Activated T-helper 1 cell treated with anti-CD3 and anti-CD28 coated beads, Interleukin-2, amount 50 U/mL, for 16 hours (primary cell): ENCODE measurements at regions not wholly inside any gene's neighbourhood (a gene's known extent, or its start where the extent isn't known, plus 50 kb on each side); places are given as distances from the start of the nearest gene placed in this dataset.
"Not testable (repeated sequence)": the region's sequence is repeated elsewhere in the genome, so short reads cannot be mapped to it uniquely, and the experiment has no call there.

Experiments used
- DNase-seq, 2 donors: peaks; one replicate each; pipeline ENCODE4 v3.0.0-alpha.2; 2020; ENCODE audit warnings: low read depth in 1 of 2, low spot score in 1 of 2

DNA sequence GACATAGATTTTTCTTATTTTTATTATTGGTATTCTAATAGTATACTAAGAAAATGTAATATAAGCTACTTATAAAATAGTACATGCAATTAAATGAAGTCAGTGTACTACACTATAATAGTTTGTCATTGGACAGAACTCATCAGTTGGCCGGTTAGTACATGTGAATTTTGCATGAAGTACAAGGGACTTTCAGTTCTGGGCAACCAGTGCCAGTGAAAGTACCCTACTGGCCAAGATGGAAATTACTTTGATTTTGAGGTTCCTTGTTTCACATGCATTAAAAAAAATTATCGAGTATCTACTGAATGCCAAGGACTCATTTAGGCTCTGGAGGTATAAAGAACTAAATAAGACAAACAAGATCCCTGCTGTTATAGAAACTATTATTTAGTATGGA, 213.4 kb upstream of the ELL2 start:
- DNase-seq, result no peak

- no peak for DNase-seq
Measured at GRCh38 chr5:96173366-96173765, 211.7 kb upstream of the ELL2 start.

DNA sequence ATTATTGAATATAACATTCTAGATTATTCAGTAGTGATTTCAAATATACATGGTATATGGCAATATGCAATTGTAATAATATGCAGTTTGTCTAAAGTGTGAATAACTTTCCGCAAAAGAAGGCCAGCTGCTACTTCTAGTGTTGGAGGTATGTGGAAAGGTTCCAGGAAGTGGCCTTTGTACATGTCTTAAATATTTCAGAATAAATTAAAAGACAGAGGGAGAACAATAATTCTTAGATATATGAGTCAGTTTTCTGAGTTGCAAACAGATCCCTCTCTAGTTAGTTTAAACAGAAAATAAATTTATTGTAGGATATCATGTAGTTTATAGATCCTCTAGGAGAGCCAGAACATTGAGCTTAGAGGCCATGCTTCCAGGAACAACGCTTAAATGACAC, 210.8 kb upstream of the ELL2 start:
- no peak for DNase-seq

DNA sequence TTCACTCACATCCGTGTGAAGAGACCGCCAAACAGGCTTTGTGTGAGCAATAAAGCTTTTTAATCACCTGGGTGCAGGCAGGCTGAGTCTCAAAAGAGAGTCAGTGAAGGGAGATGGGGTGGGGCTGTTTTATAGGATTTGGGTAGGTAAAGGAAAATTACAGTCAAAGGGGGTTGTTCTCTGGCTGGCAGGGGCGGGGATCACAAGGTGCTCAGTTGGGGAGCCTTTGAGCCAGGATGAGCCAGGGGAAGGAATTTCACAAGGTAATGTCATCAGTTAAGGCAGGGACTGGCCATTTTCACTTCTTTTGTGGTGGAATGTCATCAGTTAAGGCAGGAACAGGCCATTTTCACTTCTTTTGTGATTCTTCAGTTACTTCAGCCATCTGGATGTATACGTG, 210.3 kb upstream of the ELL2 start:
- not testable (repeated sequence) for DNase-seq

- DNase-seq, result not testable (repeated sequence)
Measured at GRCh38 chr5:96170481-96171125, 209.0 kb upstream of the ELL2 start.

DNA sequence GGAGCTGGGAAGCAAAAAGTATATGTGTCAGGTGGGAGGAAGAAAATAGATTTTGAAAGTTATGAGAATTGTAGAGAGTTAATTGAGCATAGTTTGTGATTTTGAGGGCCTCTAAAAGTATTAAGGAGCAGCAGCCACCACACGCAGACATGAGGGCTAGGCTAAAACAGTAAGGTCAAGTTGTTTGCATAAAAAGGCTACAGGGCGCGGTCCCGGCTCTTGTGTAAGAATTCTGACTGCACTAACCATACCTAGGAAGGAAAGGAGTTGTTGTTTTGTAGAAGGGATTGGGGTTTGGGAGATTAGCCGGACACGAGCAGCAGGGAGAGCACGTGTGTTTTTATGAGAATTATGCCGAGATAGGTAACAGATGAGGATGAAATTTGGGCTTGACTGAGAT, 207.2 kb upstream of the ELL2 start:
- DNase-seq, result not testable (repeated sequence)

- DNase-seq, result no peak
Measured at GRCh38 chr5:96159043-96159442, 197.4 kb upstream of the ELL2 start.

DNA sequence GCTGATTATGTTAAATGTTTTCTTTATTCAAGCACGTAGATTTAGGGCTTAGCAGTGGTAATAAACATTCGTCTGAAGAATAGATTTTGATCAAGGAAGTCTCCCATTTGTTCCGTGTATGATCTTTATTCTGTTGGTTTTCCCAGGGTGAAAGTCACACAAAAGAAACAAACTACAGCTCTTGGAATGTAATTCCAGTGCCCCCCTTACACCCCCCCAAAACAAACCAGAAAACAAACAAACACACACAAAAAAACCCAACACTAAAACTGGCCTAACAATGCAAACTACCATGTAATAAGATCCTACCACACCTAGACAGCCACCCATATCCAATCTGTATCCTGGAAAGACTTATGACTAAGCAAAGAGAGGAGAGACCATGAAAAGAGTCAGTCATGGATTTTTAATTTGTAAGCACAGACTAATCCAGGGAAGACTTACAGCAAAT, 196.2 kb upstream of the ELL2 start:
- DNase-seq, result no peak

GRCh38 chr5:96157077-96157780, 195.6 kb upstream of the ELL2 start:
- no peak for DNase-seq

GRCh38 chr5:96155147-96155546, 193.5 kb upstream of the ELL2 start:
- DNase-seq, result no peak

GRCh38 chr5:96151891-96152290, 190.2 kb upstream of the ELL2 start:
- no peak for DNase-seq

- no peak for DNase-seq
Measured at GRCh38 chr5:96150007-96150406, 188.4 kb upstream of the ELL2 start.

GRCh38 chr5:96149546-96149945, 187.9 kb upstream of the ELL2 start:
- no peak for DNase-seq

GRCh38 chr5:96149021-96149420, 187.4 kb upstream of the ELL2 start:
- DNase-seq, result no peak

DNA sequence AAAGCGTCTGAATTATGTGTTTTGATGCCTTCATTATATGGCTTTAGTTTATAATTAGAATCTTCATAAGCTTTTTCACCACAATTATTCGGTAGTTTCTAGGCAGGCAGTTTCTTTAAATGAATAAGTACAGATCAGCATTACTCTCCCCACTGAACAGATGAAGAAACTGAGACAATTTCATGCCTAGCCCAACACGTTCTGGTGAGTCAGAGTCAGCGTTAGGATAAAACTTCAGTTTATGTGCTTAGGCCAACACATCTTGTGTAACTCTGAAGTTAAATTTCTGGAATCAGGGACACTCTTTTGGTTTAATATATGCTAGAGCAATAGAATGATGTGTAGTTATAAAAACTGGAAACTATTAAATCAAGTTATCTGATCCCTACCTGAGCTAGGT, 186.7 kb upstream of the ELL2 start:
- no peak for DNase-seq

DNA sequence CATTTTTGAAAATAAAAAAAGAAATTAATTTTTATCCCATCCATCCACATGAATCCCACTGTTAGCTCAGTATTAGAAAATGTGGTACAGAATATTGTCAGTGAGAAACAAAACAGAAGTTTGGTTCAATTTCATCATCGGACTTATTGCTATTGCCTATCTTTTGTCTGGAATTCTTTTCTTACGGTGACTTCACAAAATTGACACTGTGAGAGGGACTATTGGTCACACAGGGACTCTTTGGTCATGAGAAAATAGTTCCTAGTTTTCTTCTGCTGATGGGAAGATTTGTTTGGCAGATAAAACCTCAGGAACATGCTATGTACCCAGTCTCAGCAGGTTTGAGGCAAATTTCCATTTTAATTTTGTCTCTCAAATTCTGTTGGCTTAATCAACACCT, 186.2 kb upstream of the ELL2 start:
- no peak for DNase-seq

DNA sequence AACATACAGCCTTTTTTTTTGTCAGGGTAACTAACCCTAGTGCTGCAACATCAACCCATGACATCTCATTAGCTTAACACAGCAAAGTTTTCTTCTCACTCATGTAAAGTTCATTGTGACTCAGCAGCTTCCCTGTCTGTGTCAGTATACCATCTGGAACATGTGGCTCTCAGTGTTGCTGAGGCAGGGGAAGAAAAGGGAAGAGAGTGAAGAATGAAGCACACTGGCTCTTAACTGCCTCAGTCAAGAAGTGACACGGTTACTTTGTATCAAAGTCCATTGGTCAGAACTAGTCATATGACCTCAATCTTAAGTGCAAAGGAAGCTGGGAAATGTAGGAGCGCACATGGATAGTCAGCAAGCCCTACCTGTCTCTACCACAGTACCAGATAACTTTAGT, 185.0 kb upstream of the ELL2 start:
- no peak for DNase-seq

DNA sequence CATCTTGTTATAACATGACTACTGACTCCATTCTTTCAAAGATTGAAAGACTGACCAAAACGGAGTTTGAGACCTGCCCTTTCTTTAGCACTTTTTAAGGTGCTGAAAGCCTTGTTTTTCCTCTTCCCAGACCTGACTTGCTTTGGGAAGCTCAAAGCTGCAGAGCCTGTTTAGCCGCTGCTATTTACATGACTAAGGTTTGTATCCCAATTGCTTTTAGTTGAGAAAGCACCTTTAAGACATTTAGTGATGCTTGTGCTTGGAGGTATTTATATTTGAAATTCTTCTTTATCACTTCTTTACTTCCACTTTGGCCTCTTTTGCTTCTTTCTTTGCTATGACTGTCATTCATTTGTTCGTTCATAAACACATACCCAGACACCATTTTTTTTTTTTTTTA, 182.6 kb upstream of the ELL2 start:
- DNase-seq, result no peak

- DNase-seq, result no peak
Measured at GRCh38 chr5:96143450-96143849, 181.8 kb upstream of the ELL2 start.

DNA sequence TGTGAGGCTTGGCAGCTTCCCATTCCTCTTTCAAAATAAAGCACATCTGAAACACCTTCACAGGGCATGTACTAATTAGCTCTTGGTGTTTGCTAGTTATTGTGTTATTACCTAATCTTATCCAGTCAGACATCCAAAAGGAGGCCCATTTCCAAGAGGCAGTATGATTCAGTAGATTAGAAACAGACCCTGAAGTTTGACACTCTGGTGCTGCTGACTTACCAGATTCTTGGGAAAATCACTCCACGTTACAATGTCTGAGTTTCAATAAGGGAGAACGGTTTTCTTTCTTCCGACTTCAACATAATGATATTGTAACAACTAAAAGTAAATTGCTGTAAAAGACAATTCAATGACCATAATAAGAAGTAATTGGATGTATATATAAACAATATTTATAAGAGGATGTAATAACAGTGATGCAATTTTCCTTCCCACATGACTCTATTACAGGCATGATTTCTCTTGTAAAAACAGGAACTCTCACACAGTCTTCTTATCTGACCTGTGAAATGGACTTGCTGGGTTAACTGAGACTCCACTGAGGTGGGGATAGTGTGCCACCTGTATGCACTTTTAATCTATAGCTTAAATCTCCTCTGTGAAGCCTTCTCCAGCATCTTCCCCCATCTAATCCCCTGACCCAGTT, 181.3 kb upstream of the ELL2 start:
- no peak for DNase-seq

- DNase-seq, result no peak
Measured at GRCh38 chr5:96142184-96142781, 180.6 kb upstream of the ELL2 start.

DNA sequence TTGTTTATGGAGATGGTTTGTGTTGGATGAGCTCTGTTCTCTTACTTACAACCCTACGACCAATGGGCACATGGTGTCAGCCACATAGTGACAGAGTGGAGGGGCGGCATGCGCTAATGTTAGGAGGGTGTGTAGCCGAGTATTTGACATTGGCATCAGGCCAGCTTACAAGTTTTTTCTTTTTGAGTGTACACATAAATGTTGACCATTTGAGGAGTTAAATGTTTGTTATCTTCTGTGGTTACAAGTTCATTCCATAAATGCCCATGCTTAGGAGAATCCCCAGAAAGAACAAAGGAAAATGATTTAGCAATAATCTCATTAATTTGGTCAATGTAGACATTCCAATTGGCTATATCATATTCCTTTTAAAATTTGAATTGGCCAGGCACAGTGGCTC, 180.1 kb upstream of the ELL2 start:
- DNase-seq, result no peak
